SK-N-MC (cell line): ENCODE measurements at regions not wholly inside any gene's neighbourhood (a gene's known extent, or its start where the extent isn't known, plus 50 kb on each side); places are given as distances from the start of the nearest gene placed in this dataset.

Experiments
- EZH2 ChIP-seq: fragments of 200-600 bp; sonication (generic); IDR thresholded peaks from one replicate; pipeline ENCODE4 v1.6.1; 2017; ENCODE audit warnings: antibody characterized with exemption
- FOXP2 ChIP-seq: optimal IDR thresholded peaks from 2 replicates; pipeline ENCODE3; 2011; ENCODE audit warnings: mild to moderate bottlenecking, moderate library complexity; ENCODE audit not compliant: insufficient read depth; ENCODE audit errors: extremely low read length, control extremely low read depth
- POLR2AphosphoS5 ChIP-seq: IDR thresholded peaks from 2 replicates; pipeline ENCODE4 v1.6.1; 2012; ENCODE audit warnings: mild to moderate bottlenecking, low read depth, low read length, borderline replicate concordance

GRCh38 chr18:38751211-38751610 lies 1185.6 kb upstream of the CELF4 start:
- TF ChIP-seq EZH2 = no peak
- TF ChIP-seq POLR2AphosphoS5 = no peak
- no peak for TF ChIP-seq FOXP2
